PC-9 (cell line): ENCODE measurements at regions not wholly inside any gene's neighbourhood (a gene's known extent, or its start where the extent isn't known, plus 50 kb on each side); places are given as distances from the start of the nearest gene placed in this dataset.

ENCODE experiments used
- BruUV-seq: library from RNA; stranded (reverse); fragments of 400-500 nt; replicated peaks from 2 replicates; lab custom pipeline; 2021; lab: Mats Ljungman, UMichigan
- CTCF ChIA-PET: fragments of 300-600 bp; sonication (Branson Sonifier 250); formaldehyde crosslinking; loops from one replicate; lab custom pipeline; 2022; ENCODE audit warnings: antibody characterized with exemption; lab: Charles Lee
- POLR2A ChIA-PET: fragments of 300-600 bp; sonication (Branson Sonifier 250); formaldehyde crosslinking; loops from one replicate; lab custom pipeline; 2022; ENCODE audit warnings: antibody characterized with exemption; ENCODE audit not compliant: unreplicated experiment; lab: Charles Lee
- DNase-seq, 2 experiments: peaks; one replicate each; pipeline versions ENCODE4 v3.0.0 to v3.0.0-alpha.2; 2015 to 2022; ENCODE audit warnings: mixed read lengths in 1 of 2
- H2AFZ ChIP-seq: fragments of 200-600 bp; sonication (generic); 2 replicates; pipeline ENCODE4 v1.8.1; 2017; ENCODE audit warnings: antibody characterized with exemption
- H3F3A ChIP-seq: fragments of 200-600 bp; sonication (generic); 2 replicates; pipeline ENCODE4 v1.8.1; 2017; ENCODE audit warnings: antibody characterized with exemption, mild to moderate bottlenecking, low read depth; ENCODE audit not compliant: insufficient read depth
- H3K27ac ChIP-seq: fragments of 200-600 bp; sonication (generic); 2 replicates; pipeline ENCODE4 v1.6.1; 2016; ENCODE audit warnings: mixed run types
- H3K27me3 ChIP-seq: fragments of 200-600 bp; sonication (generic); 2 replicates; pipeline ENCODE4 v1.6.1; 2016; ENCODE audit warnings: low read depth, mixed run types; ENCODE audit not compliant: insufficient read depth
- H3K36me3 ChIP-seq: fragments of 200-600 bp; sonication (generic); 2 replicates; pipeline ENCODE4 v1.6.1; 2016; ENCODE audit warnings: low read depth, mixed run types
- H3K4me1 ChIP-seq: fragments of 200-600 bp; sonication (generic); replicated peaks from 2 replicates; pipeline ENCODE4 v1.6.1; 2016; ENCODE audit warnings: mixed run types; ENCODE audit not compliant: insufficient read depth
- H3K4me2 ChIP-seq: fragments of 200-600 bp; sonication (generic); 2 replicates; pipeline ENCODE4 v1.6.1; 2017; ENCODE audit warnings: mixed run types
- H3K4me3 ChIP-seq: fragments of 200-600 bp; sonication (generic); 2 replicates; pipeline ENCODE4 v1.6.1; 2016; ENCODE audit warnings: mixed run types
- H3K79me2 ChIP-seq: fragments of 200-600 bp; sonication (generic); 2 replicates; pipeline ENCODE4 v1.6.1; 2017; ENCODE audit warnings: low read depth, mixed run types
- H3K9me2 ChIP-seq: fragments of 200-600 bp; sonication (generic); 2 replicates; pipeline ENCODE4 v1.8.1; 2017; ENCODE audit warnings: mild to moderate bottlenecking; ENCODE audit not compliant: insufficient read depth
- H3K9me3 ChIP-seq: fragments of 200-600 bp; sonication (generic); 2 replicates; pipeline ENCODE4 v1.8.1; 2016; ENCODE audit warnings: low read depth; ENCODE audit not compliant: insufficient read depth
- H4K20me1 ChIP-seq: fragments of 200-600 bp; sonication (generic); 2 replicates; pipeline ENCODE4 v1.8.1; 2017; ENCODE audit not compliant: insufficient read depth
- CTCF ChIP-seq: fragments of 200-600 bp; sonication (generic); conservative IDR thresholded peaks from 2 replicates; pipeline ENCODE4 v1.6.1; 2017; ENCODE audit warnings: mixed run types, antibody characterized with exemption, mild to moderate bottlenecking, moderate library complexity
- EZH2 ChIP-seq: fragments of 200-600 bp; sonication (generic); IDR thresholded peaks from 2 replicates; pipeline ENCODE4 v1.8.0; 2017; ENCODE audit warnings: antibody characterized with exemption, low read depth
- intact Hi-C: fragments of 100-400 bp; cut with micrococcal nuclease; formaldehyde crosslinking; loops from one replicate; pipeline ENCODE4 v1.10.0; 2022; ENCODE audit not compliant: unreplicated experiment

- no TSS peak for BruUV-seq
- no peak overlapping the region for H2AFZ ChIP-seq
- H3K4me3 ChIP-seq = no peak overlapping the region
- H3K27me3 ChIP-seq = no peaks in the 10 kb centered on the region
- TF ChIP-seq EZH2 (no peak), CTCF (no peak)
- no peaks in the 10 kb centered on the region for H4K20me1 ChIP-seq
- no peaks in the 10 kb centered on the region for H3K9me3 ChIP-seq
- no peaks in the 10 kb centered on the region for H3K79me2 ChIP-seq
- DNase-seq = no peak
- no peaks in the 10 kb centered on the region for H3K9me2 ChIP-seq
- H3K27ac ChIP-seq = no peak overlapping the region
- ChIA-PET CTCF (no interaction called here), POLR2A (interaction anchor here (0.7 kb wide), 1 partner anchor 612 kb away, joined by 4 read pairs; no protein-coding TSS in a partner anchor)
- no peaks in the 10 kb centered on the region for H3F3A ChIP-seq
- intact Hi-C loops = no loop called here
- H3K4me2 ChIP-seq = no peak overlapping the region
- no peaks in the 10 kb centered on the region for H3K4me1 ChIP-seq
- H3K36me3 ChIP-seq = no peaks in the 10 kb centered on the region
Observed at GRCh38 chr4:187027272-187027671, 303.6 kb upstream of the FAT1 start.

GRCh38 chr4:187042251-187042650 lies 318.6 kb upstream of the FAT1 start:
- ChIA-PET POLR2A (no interaction called here), CTCF (no interaction called here)
- Histone ChIP-seq H3K4me2 (no peak overlapping the region), H2AFZ (no peak overlapping the region), H3K4me1 (no peaks in the 10 kb centered on the region), H3K9me3 (no peaks in the 10 kb centered on the region), H3K27me3 (peaks cover 3% of the 10 kb centered on the region; the same call in 1 of the 2 replicates), H3F3A (no peaks in the 10 kb centered on the region), H3K4me3 (no peak overlapping the region), H4K20me1 (no peaks in the 10 kb centered on the region), H3K79me2 (no peaks in the 10 kb centered on the region), H3K36me3 (no peaks in the 10 kb centered on the region), H3K9me2 (no peaks in the 10 kb centered on the region), H3K27ac (no peak overlapping the region)
- no TSS peak for BruUV-seq
- no peak for TF ChIP-seq EZH2
- no peak for TF ChIP-seq CTCF
- no peak for DNase-seq
- intact Hi-C loops = no loop called here

GRCh38 chr4:187046471-187046870 lies 322.8 kb upstream of the FAT1 start:
- no peaks in the 10 kb centered on the region for H4K20me1 ChIP-seq
- ChIA-PET CTCF (no interaction called here), POLR2A (no interaction called here)
- no peaks in the 10 kb centered on the region for H3K36me3 ChIP-seq
- no TSS peak for BruUV-seq
- no peak overlapping the region for H3K4me2 ChIP-seq
- TF ChIP-seq EZH2 (no peak), CTCF (no peak)
- peaks cover 3% of the 10 kb centered on the region; the same call in 1 of the 2 replicates for H3K27me3 ChIP-seq
- no peaks in the 10 kb centered on the region for H3K9me3 ChIP-seq
- H3F3A ChIP-seq = no peaks in the 10 kb centered on the region
- H2AFZ ChIP-seq = no peak overlapping the region
- no peaks in the 10 kb centered on the region for H3K79me2 ChIP-seq
- H3K4me1 ChIP-seq = no peaks in the 10 kb centered on the region
- H3K4me3 ChIP-seq = no peak overlapping the region
- no peak for DNase-seq
- H3K9me2 ChIP-seq = no peaks in the 10 kb centered on the region
- intact Hi-C loops = loop anchor here (5.0 kb wide), 1 partner anchor 319 kb away; no protein-coding TSS in a partner anchor
- no peak overlapping the region for H3K27ac ChIP-seq
